Gastrocnemius medialis (tissue), 4 donors: ENCODE measurements at regions not wholly inside any gene's neighbourhood (a gene's known extent, or its start where the extent isn't known, plus 50 kb on each side); places are given as distances from the start of the nearest gene placed in this dataset.

Experiments used
- ATAC-seq, 2 donors: fragments of 150-250 bp; one replicate each; pipeline ENCODE4 v1.9.1; 2016
- DNase-seq, 2 donors: peaks; one replicate each; pipeline ENCODE4 v3.0.0-alpha.2; 2019
- H3K27ac ChIP-seq, 4 donors: fragments of 200-600 bp; sonication (generic); 1 replicate in 1 of 4; 2 replicates in 3 of 4; pipeline ENCODE4 v1.5.1; 2016 to 2018; ENCODE audit warnings: mild to moderate bottlenecking in 2 of 4, moderate library complexity in 1 of 4
- H3K27me3 ChIP-seq, 3 donors: fragments of 200-600 bp; sonication (generic) in 2 of 3; 1 replicate in 1 of 3; 2 replicates in 2 of 3; pipeline versions ENCODE4 v1.5.1 to v1.6.0; 2016 to 2019; ENCODE audit warnings: mild to moderate bottlenecking in 1 of 3, moderate library complexity in 1 of 3
- H3K36me3 ChIP-seq, 2 donors: fragments of 200-600 bp; sonication (generic) in 1 of 2; one replicate each; pipeline ENCODE4 v1.5.1; 2017 to 2018
- H3K4me1 ChIP-seq, 2 donors: fragments of 200-600 bp; sonication (generic) in 1 of 2; one replicate each; pipeline ENCODE4 v1.5.1; 2016 to 2017; ENCODE audit warnings: mild to moderate bottlenecking in 2 of 2
- H3K4me3 ChIP-seq, 4 donors: fragments of 200-600 bp; sonication (generic) in 3 of 4; 1 replicate in 1 of 4; 2 replicates in 3 of 4; pipeline ENCODE4 v1.5.1; 2016 to 2019; ENCODE audit warnings: mild to moderate bottlenecking in 2 of 4
- H3K9me3 ChIP-seq, 3 donors: fragments of 200-600 bp; sonication (generic) in 2 of 3; 1 replicate in 1 of 3; 2 replicates in 2 of 3; pipeline ENCODE4 v1.5.1; 2016 to 2019
- CTCF ChIP-seq, 5 experiments: fragments of 450-650 bp in 3 of 5; fragments of 200-600 bp in 2 of 5; sonication (generic) in 2 of 5; IDR thresholded peaks in 4 of 5; conservative IDR thresholded peaks in 1 of 5; 1 replicate in 4 of 5; 2 replicates in 1 of 5; pipeline ENCODE4 v1.5.1; 2016 to 2019; ENCODE audit warnings: antibody characterized with exemption in 5 of 5, mild to moderate bottlenecking in 3 of 5, moderate library complexity in 3 of 5
- POLR2A ChIP-seq, 2 donors: fragments of 450-650 bp; IDR thresholded peaks; one replicate each; pipeline ENCODE4 v1.6.1; 2017; ENCODE audit warnings: antibody characterized with exemption in 2 of 2, mild to moderate bottlenecking in 2 of 2, moderate library complexity in 2 of 2
- in situ Hi-C, 4 donors: fragments of 200-750 bp; cut with MboI; loops; one replicate each; pipeline versions ENCODE4 v1.15.0 to v1.8.0; 2017; ENCODE audit warnings: low sequenced_read_pairs in 4 of 4
- intact Hi-C: fragments of 100-400 bp; cut with DNase I; formaldehyde crosslinking; loops from one replicate; pipeline ENCODE4 v1.15.1; 2023; ENCODE audit warnings: low total_unique reads

GRCh38 chr3:165643425-165643824 is 193.8 kb downstream of the BCHE start:
- Histone ChIP-seq H3K27me3 (no peaks in the 10 kb centered on the region), H3K36me3 (no peaks in the 10 kb centered on the region), H3K4me1 (no peaks in the 10 kb centered on the region), H3K4me3 (no peak overlapping the region), H3K27ac (no peak overlapping the region), H3K9me3 (no peaks in the 10 kb centered on the region)
- in situ Hi-C loops (no loop called here), intact Hi-C loops (no loop called here)
- no peak for DNase-seq
- TF ChIP-seq POLR2A (IDR thresholded peaks at IDR 0.05) = no peak
- no peak for TF ChIP-seq CTCF (IDR thresholded peaks at IDR 0.05 in 4 of 5, conservative IDR thresholded peaks at IDR 0.05 in 1 of 5)
- ATAC-seq = no peak

GRCh38 chr3:165642761-165643420 is 194.3 kb downstream of the BCHE start:
- no peaks in the 10 kb centered on the region for H3K4me1 ChIP-seq
- no peak overlapping the region for H3K4me3 ChIP-seq
- H3K27ac ChIP-seq = no peak overlapping the region
- TF ChIP-seq POLR2A (IDR thresholded peaks at IDR 0.05) (no peak), CTCF (IDR thresholded peaks at IDR 0.05 in 4 of 5, conservative IDR thresholded peaks at IDR 0.05 in 1 of 5) (no peak)
- ATAC-seq = peak in 1 of 2 donors; percentile 53
- H3K27me3 ChIP-seq = no peaks in the 10 kb centered on the region
- H3K9me3 ChIP-seq = no peaks in the 10 kb centered on the region
- in situ Hi-C loops (no loop called here), intact Hi-C loops (no loop called here)
- H3K36me3 ChIP-seq = no peaks in the 10 kb centered on the region
- peak in 1 of 2 donors; percentile 30 for DNase-seq

GRCh38 chr3:165641569-165642310 is 195.5 kb downstream of the BCHE start:
- Histone ChIP-seq H3K36me3 (no peaks in the 10 kb centered on the region), H3K4me3 (no peak overlapping the region), H3K4me1 (no peaks in the 10 kb centered on the region), H3K27ac (no peak overlapping the region), H3K27me3 (no peaks in the 10 kb centered on the region), H3K9me3 (no peaks in the 10 kb centered on the region)
- DNase-seq (no peak), ATAC-seq (no peak)
- intact Hi-C loops = no loop called here
- in situ Hi-C loops = no loop called here
- TF ChIP-seq CTCF (IDR thresholded peaks at IDR 0.05 in 4 of 5, conservative IDR thresholded peaks at IDR 0.05 in 1 of 5) = no peak
- TF ChIP-seq POLR2A (IDR thresholded peaks at IDR 0.05) = no peak

GRCh38 chr3:165640970-165641369 is 196.3 kb downstream of the BCHE start:
- ATAC-seq = no peak
- intact Hi-C loops = no loop called here

More at GRCh38 chr3:165640970-165641369, 196.3 kb downstream of the BCHE start:
- H3K4me3 ChIP-seq = no peak overlapping the region
- TF ChIP-seq CTCF (IDR thresholded peaks at IDR 0.05 in 4 of 5, conservative IDR thresholded peaks at IDR 0.05 in 1 of 5) (no peak), POLR2A (IDR thresholded peaks at IDR 0.05) (no peak)
- no peaks in the 10 kb centered on the region for H3K36me3 ChIP-seq
- in situ Hi-C loops = no loop called here
- H3K9me3 ChIP-seq = no peaks in the 10 kb centered on the region
- H3K27me3 ChIP-seq = no peaks in the 10 kb centered on the region
- H3K27ac ChIP-seq = no peak overlapping the region
- H3K4me1 ChIP-seq = no peaks in the 10 kb centered on the region
- DNase-seq = no peak
